NT2/D1 (cell line): ENCODE measurements at regions not wholly inside any gene's neighbourhood (a gene's known extent, or its start where the extent isn't known, plus 50 kb on each side); places are given as distances from the start of the nearest gene placed in this dataset.

Source experiments
- DNase-seq: peaks from one replicate; pipeline ENCODE4 v3.0.0-alpha.2; 2011; ENCODE audit warnings: low read depth, low spot score
- H3K27me3 ChIP-seq: 2 replicates; pipeline ENCODE4 v1.6.0; 2011; ENCODE audit warnings: mild to moderate bottlenecking; ENCODE audit not compliant: insufficient read length, insufficient read depth
- H3K36me3 ChIP-seq: 2 replicates; pipeline ENCODE4 v1.6.1; 2011; ENCODE audit warnings: mild to moderate bottlenecking, low read length, mixed read lengths; ENCODE audit not compliant: insufficient read depth, insufficient read length
- H3K4me1 ChIP-seq: 2 replicates; pipeline ENCODE4 v1.5.1; 2011; ENCODE audit not compliant: insufficient read depth, insufficient read length
- H3K4me3 ChIP-seq: 2 replicates; pipeline ENCODE4 v1.5.1; 2011; ENCODE audit warnings: low read depth; ENCODE audit not compliant: insufficient read length
- H3K9ac ChIP-seq: 2 replicates; pipeline ENCODE4 v1.6.0; 2011; ENCODE audit warnings: low read depth; ENCODE audit not compliant: insufficient read length
- H3K9me3 ChIP-seq: 2 replicates; pipeline ENCODE4 v1.5.1; 2011; ENCODE audit warnings: mild to moderate bottlenecking, low read length; ENCODE audit not compliant: insufficient read depth
- SUZ12 ChIP-seq: IDR thresholded peaks from 2 replicates; pipeline ENCODE4 v1.6.1; 2011; ENCODE audit not compliant: insufficient read length, insufficient read depth; ENCODE audit errors: extremely low read depth
- YY1 ChIP-seq: IDR thresholded peaks from 2 replicates; pipeline ENCODE4 v1.6.1; 2011; ENCODE audit not compliant: insufficient read length, insufficient read depth
- ZNF274 ChIP-seq: IDR thresholded peaks from 2 replicates; pipeline ENCODE4 v1.6.1; 2011; ENCODE audit warnings: mild to moderate bottlenecking, low read depth, low read length

DNA sequence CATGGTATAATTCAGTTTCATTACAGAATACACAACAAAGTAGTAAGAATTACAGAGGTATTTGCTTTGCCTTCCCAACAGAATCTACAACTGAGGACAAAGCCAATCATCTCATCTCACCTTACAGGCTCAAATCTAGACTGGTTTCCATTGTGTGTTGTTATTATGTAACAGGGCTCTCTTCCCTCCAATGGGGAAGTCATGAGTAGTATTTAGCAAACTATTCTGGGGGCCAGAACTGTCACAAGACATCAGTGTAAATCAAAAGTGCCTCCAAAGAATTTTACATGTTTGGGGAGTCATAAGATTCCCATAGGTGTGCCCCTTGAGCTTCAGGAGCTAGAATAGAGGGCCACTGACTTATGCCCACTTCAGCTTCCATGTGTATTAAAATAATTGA lies 187.0 kb upstream of the EDNRB start:
- H3K27me3 ChIP-seq, result no peaks in the 10 kb centered on the region
- H3K9ac ChIP-seq, result no peak overlapping the region
- no peak for DNase-seq
- no peak overlapping the region for H3K4me3 ChIP-seq
- no peaks in the 10 kb centered on the region for H3K9me3 ChIP-seq
- no peaks in the 10 kb centered on the region for H3K36me3 ChIP-seq
- TF ChIP-seq YY1 (no peak), ZNF274 (no peak), SUZ12 (no peak)
- no peaks in the 10 kb centered on the region for H3K4me1 ChIP-seq

DNA sequence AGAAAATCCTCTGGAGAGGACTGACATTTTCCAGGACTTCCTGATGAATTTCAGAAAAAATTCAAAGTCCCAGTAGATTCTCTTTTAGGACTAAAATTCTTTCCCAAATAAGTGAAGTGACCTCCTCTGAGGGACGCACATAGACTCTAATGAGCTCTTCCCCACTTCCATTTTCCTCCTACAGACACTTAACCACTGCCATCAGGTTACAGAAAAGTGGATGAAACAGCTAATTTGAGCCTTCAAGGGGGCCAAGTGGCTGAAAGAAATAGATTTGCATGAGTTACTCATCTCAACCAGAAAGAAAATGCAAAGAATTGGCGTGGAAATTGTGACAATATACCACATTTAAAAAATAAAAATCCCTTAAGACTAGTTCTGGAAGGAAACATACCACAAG lies 185.3 kb upstream of the EDNRB start:
- H3K9me3 ChIP-seq, result no peaks in the 10 kb centered on the region
- no peaks in the 10 kb centered on the region for H3K36me3 ChIP-seq
- H3K27me3 ChIP-seq, result no peaks in the 10 kb centered on the region
- H3K4me3 ChIP-seq, result no peak overlapping the region
- no peaks in the 10 kb centered on the region for H3K4me1 ChIP-seq
- no peak for DNase-seq
- TF ChIP-seq SUZ12, result no peak
- no peak for TF ChIP-seq ZNF274
- H3K9ac ChIP-seq, result no peak overlapping the region

DNA sequence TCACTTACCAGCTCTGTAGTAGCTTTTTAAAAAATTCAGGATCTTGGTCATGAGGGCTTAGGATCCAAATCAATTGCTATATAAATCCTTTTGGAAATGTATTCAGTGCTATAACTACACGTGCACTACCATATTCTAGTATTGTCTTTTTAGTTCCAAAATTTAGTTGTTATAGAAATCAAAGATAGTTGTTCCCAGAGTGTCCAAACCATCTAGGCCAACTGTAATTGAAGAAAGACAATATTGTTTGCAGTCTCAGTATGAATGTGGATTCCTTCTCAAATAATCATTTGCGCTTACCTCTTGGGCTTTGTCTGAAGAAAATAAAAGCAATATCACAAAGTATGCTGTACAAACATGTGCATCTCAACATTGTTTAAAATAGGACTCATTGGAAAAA lies 184.1 kb upstream of the EDNRB start:
- Histone ChIP-seq H3K27me3 (no peaks in the 10 kb centered on the region), H3K36me3 (no peaks in the 10 kb centered on the region), H3K9me3 (no peaks in the 10 kb centered on the region), H3K4me3 (no peak overlapping the region), H3K4me1 (no peaks in the 10 kb centered on the region), H3K9ac (no peak overlapping the region)
- DNase-seq, result no peak
- TF ChIP-seq YY1 (no peak), ZNF274 (no peak), SUZ12 (no peak)

DNA sequence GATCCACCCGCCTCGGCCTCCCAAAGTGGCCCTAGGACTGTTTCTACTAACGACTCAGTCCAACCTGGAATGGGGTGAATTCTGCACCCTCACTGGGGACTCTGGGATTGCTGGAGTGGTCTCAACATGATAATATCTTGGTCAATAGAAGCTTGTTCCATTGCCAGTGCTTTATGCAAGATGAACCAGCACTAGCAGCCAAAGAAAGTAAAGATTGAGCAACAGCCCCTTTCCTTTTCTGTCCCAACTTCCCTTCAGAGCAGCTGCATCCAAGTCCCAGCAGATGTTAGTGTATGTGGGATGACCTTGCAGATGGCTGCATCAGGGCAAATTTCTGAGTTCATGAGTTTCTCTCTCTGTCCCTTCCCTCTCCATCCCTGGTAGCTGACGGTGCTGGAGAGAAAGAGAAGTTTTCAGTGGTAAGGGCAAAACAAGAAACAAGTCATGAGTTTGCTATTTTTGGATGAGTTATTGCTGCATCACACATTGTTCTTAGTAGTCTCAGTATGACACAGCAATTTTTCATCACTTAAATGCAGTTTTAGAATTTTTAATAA lies 183.6 kb upstream of the EDNRB start:
- no peaks in the 10 kb centered on the region for H3K36me3 ChIP-seq
- DNase-seq, result no peak
- H3K27me3 ChIP-seq, result no peaks in the 10 kb centered on the region
- H3K9me3 ChIP-seq, result no peaks in the 10 kb centered on the region
- H3K4me3 ChIP-seq, result no peak overlapping the region
- no peaks in the 10 kb centered on the region for H3K4me1 ChIP-seq
- no peak for TF ChIP-seq YY1
- TF ChIP-seq SUZ12, result no peak
- TF ChIP-seq ZNF274, result no peak
- no peak overlapping the region for H3K9ac ChIP-seq

DNA sequence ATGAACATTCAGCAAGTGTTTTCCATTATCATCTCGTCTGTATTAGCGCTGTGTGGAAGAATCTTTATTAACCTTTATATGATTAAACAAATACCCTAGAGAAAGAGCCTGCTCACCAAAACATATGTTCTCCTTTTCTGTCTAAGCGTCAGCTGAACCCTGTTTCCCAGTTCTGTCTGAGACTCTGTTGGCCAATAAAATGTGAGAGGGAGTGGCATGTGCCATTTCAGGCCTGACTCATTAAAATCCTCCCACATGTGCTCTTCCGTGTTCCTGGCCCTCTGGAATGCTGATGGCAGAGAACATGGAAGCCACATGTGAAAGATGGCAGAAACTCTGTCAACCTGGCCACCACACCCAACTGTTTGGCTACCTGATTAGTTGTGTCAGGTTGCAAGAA lies 181.9 kb upstream of the EDNRB start:
- no peak for DNase-seq
- TF ChIP-seq YY1 (no peak), ZNF274 (no peak), SUZ12 (no peak)
- Histone ChIP-seq H3K9ac (no peak overlapping the region), H3K4me1 (no peaks in the 10 kb centered on the region), H3K36me3 (no peaks in the 10 kb centered on the region), H3K27me3 (no peaks in the 10 kb centered on the region), H3K9me3 (no peaks in the 10 kb centered on the region), H3K4me3 (no peak overlapping the region)

GRCh38 chr13:78098249-78098648 lies 179.6 kb upstream of the EDNRB start:
- TF ChIP-seq ZNF274 (no peak), SUZ12 (no peak), YY1 (no peak)
- no peak for DNase-seq
- H3K9ac ChIP-seq, result no peak overlapping the region
- no peak overlapping the region for H3K4me3 ChIP-seq
- H3K4me1 ChIP-seq, result no peaks in the 10 kb centered on the region
- H3K9me3 ChIP-seq, result no peaks in the 10 kb centered on the region
- H3K27me3 ChIP-seq, result no peaks in the 10 kb centered on the region
- no peaks in the 10 kb centered on the region for H3K36me3 ChIP-seq

GRCh38 chr13:78096221-78096620 lies 177.6 kb upstream of the EDNRB start:
- no peaks in the 10 kb centered on the region for H3K36me3 ChIP-seq
- DNase-seq, result no peak
- H3K4me3 ChIP-seq, result no peak overlapping the region
- H3K27me3 ChIP-seq, result no peaks in the 10 kb centered on the region
- no peaks in the 10 kb centered on the region for H3K9me3 ChIP-seq
- H3K4me1 ChIP-seq, result no peaks in the 10 kb centered on the region
- H3K9ac ChIP-seq, result no peak overlapping the region
- no peak for TF ChIP-seq ZNF274
